Upper lobe of left lung (tissue), 6 donors: ENCODE measurements at regions not wholly inside any gene's neighbourhood (a gene's known extent, or its start where the extent isn't known, plus 50 kb on each side); places are given as distances from the start of the nearest gene placed in this dataset.
A peak's percentile ranks its signal among the peaks of the same experiment; 100 is the strongest.

Experiments
- ATAC-seq, 2 donors: fragments of 200-7000 bp; cut with Tn5 transposase; one replicate each; pipeline ENCODE4 v1.9.1; 2022; ENCODE audit warnings: mild to moderate bottlenecking in 2 of 2, moderate library complexity in 2 of 2; ENCODE audit not compliant: low FRiP score in 2 of 2
- DNase-seq, 2 donors: peaks; one replicate each; pipeline ENCODE4 v3.0.0-alpha.2; 2019 to 2020
- H3K27ac ChIP-seq, 4 donors: fragments of 200-600 bp; sonication (generic); one replicate each; pipeline ENCODE4 v1.5.1; 2016 to 2019
- H3K27me3 ChIP-seq, 4 donors: fragments of 200-600 bp; sonication (generic); one replicate each; pipeline ENCODE4 v1.5.1; 2017 to 2019
- H3K36me3 ChIP-seq, 4 donors: fragments of 200-600 bp; sonication (generic); one replicate each; pipeline ENCODE4 v1.5.1; 2016 to 2019
- H3K4me1 ChIP-seq, 4 donors: fragments of 200-600 bp; sonication (generic); one replicate each; pipeline ENCODE4 v1.5.1; 2018 to 2019
- H3K4me3 ChIP-seq, 4 donors: fragments of 200-600 bp; sonication (generic); one replicate each; pipeline ENCODE4 v1.5.1; 2017 to 2019; ENCODE audit warnings: mild to moderate bottlenecking in 2 of 4, moderate library complexity in 1 of 4
- H3K9me3 ChIP-seq, 4 donors: fragments of 200-600 bp; sonication (generic); one replicate each; pipeline ENCODE4 v1.5.1; 2018 to 2019
- CTCF ChIP-seq, 6 experiments: fragments of 450-650 bp in 4 of 6; fragments of 200-600 bp in 2 of 6; sonication (generic) in 2 of 6; IDR thresholded peaks; one replicate each; pipeline ENCODE4 v1.5.1; 2016 to 2019; ENCODE audit warnings: antibody characterized with exemption in 6 of 6
- EP300 ChIP-seq, 4 donors: sonication (generic); formaldehyde crosslinking; IDR thresholded peaks; one replicate each; pipeline ENCODE4 v1.5.1; 2017; ENCODE audit warnings: antibody characterized with exemption in 4 of 4, control low read depth in 2 of 4
- POLR2A ChIP-seq, 4 donors: fragments of 450-650 bp; IDR thresholded peaks; one replicate each; pipeline ENCODE4 v1.5.1; 2016 to 2017; ENCODE audit warnings: antibody characterized with exemption in 4 of 4, mild to moderate bottlenecking in 2 of 4
- POLR2AphosphoS5 ChIP-seq, 2 donors: sonication (generic); formaldehyde crosslinking; IDR thresholded peaks; one replicate each; pipeline ENCODE4 v1.5.1; 2017; ENCODE audit warnings: antibody characterized with exemption in 2 of 2
- WGBS, 2 donors: methylation state at CpG; one replicate each; pipeline ENCODE4 v1.1.5; 2017 to 2018; 5-methylcytosine and 5-hydroxymethylcytosine counted together
- donor health status: DM: no; HTN: no; CAD: no; lungs with moderate emphysema.
- donor health status: DM: no; HTN: yes; CAD: no; lungs with severe emphysema.

- H3K9me3 ChIP-seq, result no peaks in the 10 kb centered on the region
- no peaks in the 10 kb centered on the region for H3K27me3 ChIP-seq
- H3K27ac ChIP-seq, result no peak overlapping the region
- no peak overlapping the region for H3K4me3 ChIP-seq
- H3K36me3 ChIP-seq, result no peaks in the 10 kb centered on the region
- ATAC-seq (peak in 1 of 2 donors; percentile 66), DNase-seq (no peak)
- H3K4me1 ChIP-seq, result peaks cover 0 to 11% (median 4%) of the 10 kb centered on the region in 4 donors
- WGBS, 2 donors, result 14 to 20% methylated on average over 4 to 5 of the region's 5 CpGs
- TF ChIP-seq CTCF (IDR thresholded peaks at IDR 0.05) (no peak), POLR2AphosphoS5 (IDR thresholded peaks at IDR 0.05) (no peak), POLR2A (IDR thresholded peaks at IDR 0.05) (no peak), EP300 (IDR thresholded peaks at IDR 0.05) (no peak)
Measured at GRCh38 chr7:80312139-80312661, 177.6 kb downstream of the GNAI1 start.

GRCh38 chr7:80311313-80311712, 176.7 kb downstream of the GNAI1 start:
- DNase-seq (no peak), ATAC-seq (no peak)
- Histone ChIP-seq H3K4me1 (peaks cover 0 to 11% (median 4%) of the 10 kb centered on the region in 4 donors), H3K4me3 (no peak overlapping the region), H3K36me3 (no peaks in the 10 kb centered on the region), H3K27me3 (no peaks in the 10 kb centered on the region), H3K27ac (no peak overlapping the region), H3K9me3 (no peaks in the 10 kb centered on the region)
- WGBS, 2 donors, result 50 to 57% methylated on average over 2 of the region's 2 CpGs
- TF ChIP-seq CTCF (IDR thresholded peaks at IDR 0.05) (no peak), POLR2A (IDR thresholded peaks at IDR 0.05) (no peak), EP300 (IDR thresholded peaks at IDR 0.05) (no peak), POLR2AphosphoS5 (IDR thresholded peaks at IDR 0.05) (no peak)

GRCh38 chr7:80309971-80310549, 175.4 kb downstream of the GNAI1 start:
- Histone ChIP-seq H3K36me3 (no peaks in the 10 kb centered on the region), H3K9me3 (no peaks in the 10 kb centered on the region), H3K4me3 (no peak overlapping the region), H3K4me1 (peaks cover 0 to 11% (median 4%) of the 10 kb centered on the region in 4 donors), H3K27ac (no peak overlapping the region), H3K27me3 (no peaks in the 10 kb centered on the region)
- TF ChIP-seq EP300 (IDR thresholded peaks at IDR 0.05), result no peak
- no peak for TF ChIP-seq CTCF (IDR thresholded peaks at IDR 0.05)
- TF ChIP-seq POLR2A (IDR thresholded peaks at IDR 0.05), result no peak
- TF ChIP-seq POLR2AphosphoS5 (IDR thresholded peaks at IDR 0.05), result no peak
- no peak for ATAC-seq
- no peak for DNase-seq
- 61 to 66% methylated on average over 4 of the region's 4 CpGs for WGBS, 2 donors

- Histone ChIP-seq H3K9me3 (no peaks in the 10 kb centered on the region), H3K4me3 (no peak overlapping the region), H3K36me3 (no peaks in the 10 kb centered on the region), H3K4me1 (peaks cover 0 to 11% (median 4%) of the 10 kb centered on the region in 4 donors), H3K27ac (no peak overlapping the region), H3K27me3 (no peaks in the 10 kb centered on the region)
- DNase-seq (no peak), ATAC-seq (no peak)
- TF ChIP-seq POLR2AphosphoS5 (IDR thresholded peaks at IDR 0.05) (no peak), EP300 (IDR thresholded peaks at IDR 0.05) (no peak), CTCF (IDR thresholded peaks at IDR 0.05) (no peak), POLR2A (IDR thresholded peaks at IDR 0.05) (no peak)
- 91 to 92% methylated on average over 3 of the region's 3 CpGs for WGBS, 2 donors
Measured at GRCh38 chr7:80309377-80309776, 174.7 kb downstream of the GNAI1 start.
